Epithelial cell of esophagus (primary cell): ENCODE measurements at regions not wholly inside any gene's neighbourhood (a gene's known extent, or its start where the extent isn't known, plus 50 kb on each side); places are given as distances from the start of the nearest gene placed in this dataset.
A peak's percentile ranks its signal among the peaks of the same experiment; 100 is the strongest.
"Not testable (repeated sequence)": the region's sequence is repeated elsewhere in the genome, so short reads cannot be mapped to it uniquely, and the experiment has no call there.

ENCODE experiments used
- DNase-seq: peaks from one replicate; pipeline ENCODE4 v3.0.0; 2010; ENCODE audit warnings: low read depth
- H3K4me3 ChIP-seq: 2 replicates; pipeline ENCODE4 v1.5.1; 2011; ENCODE audit warnings: mild to moderate bottlenecking, low read length, control low read depth
- TF ChIP-seq, protein P1 (sequence below): IDR thresholded peaks from 2 replicates; pipeline ENCODE4 v1.5.1; 2011; ENCODE audit warnings: low read depth, mild to moderate bottlenecking, low read length, control low read depth, inconsistent platforms; ENCODE audit not compliant: insufficient read depth; ENCODE audit errors: missing control alignments

DNA sequence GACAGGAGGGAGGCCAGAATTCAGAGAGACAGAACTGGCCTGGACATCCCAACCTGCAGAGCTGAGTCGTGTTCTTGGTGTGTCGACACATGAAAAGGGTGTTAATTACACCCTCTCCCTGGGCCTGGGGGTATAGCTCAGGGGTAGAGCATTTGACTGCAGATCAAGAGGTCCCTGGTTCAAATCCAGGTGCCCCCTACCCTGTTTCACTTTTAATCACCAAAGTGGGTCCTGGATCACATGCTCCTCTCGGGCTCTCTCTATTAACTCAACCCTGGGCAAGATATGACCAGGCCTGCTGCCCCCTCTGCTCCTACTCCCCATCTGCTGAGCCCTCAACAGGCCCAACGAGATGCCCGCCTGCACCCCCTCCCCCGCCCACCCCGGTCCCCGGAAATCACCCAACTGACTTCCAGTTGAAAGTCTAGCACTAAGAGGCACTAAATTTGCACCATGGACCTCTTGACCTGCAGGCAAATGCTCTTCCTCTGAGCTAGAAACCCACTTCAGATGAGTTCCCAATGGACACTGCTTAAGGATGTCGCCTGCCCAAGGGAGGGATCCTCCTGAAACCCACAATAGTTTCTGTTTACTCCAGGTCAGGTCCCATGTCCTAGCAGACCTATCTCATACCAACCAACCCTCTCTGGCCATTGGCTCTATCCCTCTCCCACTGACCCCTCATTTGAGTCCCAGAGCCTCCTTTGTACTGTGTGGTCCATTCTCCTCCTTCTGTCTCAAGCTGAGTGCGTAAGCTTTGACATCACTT lies 137.6 kb downstream of the ZNF467 start:
- H3K4me3 ChIP-seq = no peak overlapping the region
- TF ChIP-seq, protein P1, sequence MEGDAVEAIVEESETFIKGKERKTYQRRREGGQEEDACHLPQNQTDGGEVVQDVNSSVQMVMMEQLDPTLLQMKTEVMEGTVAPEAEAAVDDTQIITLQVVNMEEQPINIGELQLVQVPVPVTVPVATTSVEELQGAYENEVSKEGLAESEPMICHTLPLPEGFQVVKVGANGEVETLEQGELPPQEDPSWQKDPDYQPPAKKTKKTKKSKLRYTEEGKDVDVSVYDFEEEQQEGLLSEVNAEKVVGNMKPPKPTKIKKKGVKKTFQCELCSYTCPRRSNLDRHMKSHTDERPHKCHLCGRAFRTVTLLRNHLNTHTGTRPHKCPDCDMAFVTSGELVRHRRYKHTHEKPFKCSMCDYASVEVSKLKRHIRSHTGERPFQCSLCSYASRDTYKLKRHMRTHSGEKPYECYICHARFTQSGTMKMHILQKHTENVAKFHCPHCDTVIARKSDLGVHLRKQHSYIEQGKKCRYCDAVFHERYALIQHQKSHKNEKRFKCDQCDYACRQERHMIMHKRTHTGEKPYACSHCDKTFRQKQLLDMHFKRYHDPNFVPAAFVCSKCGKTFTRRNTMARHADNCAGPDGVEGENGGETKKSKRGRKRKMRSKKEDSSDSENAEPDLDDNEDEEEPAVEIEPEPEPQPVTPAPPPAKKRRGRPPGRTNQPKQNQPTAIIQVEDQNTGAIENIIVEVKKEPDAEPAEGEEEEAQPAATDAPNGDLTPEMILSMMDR = no peak
- DNase-seq = peak; percentile 37

DNA sequence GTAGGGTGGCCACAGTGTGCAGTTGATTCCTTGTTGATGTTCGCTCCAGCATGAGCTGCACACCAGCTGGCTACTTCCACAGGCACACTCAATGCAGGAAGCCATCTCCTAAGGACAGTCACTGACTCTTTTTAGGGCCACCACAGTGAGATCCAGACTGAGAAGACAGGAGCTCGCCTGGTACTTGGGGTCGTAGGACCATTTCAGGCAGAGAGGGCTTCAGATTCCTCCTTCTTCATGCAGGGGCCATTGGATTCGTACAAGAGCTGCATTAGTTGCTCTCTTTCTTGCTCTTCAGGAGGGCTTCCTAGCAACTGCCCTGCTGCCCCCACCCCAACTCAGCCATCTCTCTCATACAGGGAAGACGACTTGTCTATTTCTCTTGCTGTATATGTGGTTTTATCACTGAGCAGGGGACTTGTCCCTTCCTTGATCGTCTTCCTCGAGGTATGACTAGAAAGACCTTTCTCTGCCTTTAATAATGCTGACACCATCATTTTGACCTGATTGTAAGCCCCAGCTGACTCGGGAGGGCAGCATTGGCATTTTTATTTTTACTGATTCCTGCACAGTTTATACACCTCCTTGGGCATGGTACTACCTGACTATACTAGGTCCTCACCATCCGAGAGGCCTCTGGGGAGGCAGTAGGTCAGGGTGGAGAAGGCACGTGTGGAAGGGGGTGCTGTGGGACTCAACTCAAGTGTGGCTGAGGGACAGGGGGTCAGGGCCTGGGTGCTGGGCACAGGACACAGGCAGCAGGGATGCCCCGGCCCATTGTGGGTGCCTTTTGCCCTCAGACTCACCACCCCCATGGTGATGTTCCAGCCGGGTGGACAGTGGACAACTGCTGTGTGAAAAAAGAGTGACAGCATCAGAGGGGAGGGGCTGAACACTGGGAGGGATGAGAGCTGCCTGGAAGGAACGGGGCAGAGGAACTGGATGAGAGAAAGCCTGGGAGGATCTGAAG lies 136.7 kb upstream of the ZNF746 start:
- no peak overlapping the region for H3K4me3 ChIP-seq
- no peak for DNase-seq
- TF ChIP-seq, protein P1 = no peak

DNA sequence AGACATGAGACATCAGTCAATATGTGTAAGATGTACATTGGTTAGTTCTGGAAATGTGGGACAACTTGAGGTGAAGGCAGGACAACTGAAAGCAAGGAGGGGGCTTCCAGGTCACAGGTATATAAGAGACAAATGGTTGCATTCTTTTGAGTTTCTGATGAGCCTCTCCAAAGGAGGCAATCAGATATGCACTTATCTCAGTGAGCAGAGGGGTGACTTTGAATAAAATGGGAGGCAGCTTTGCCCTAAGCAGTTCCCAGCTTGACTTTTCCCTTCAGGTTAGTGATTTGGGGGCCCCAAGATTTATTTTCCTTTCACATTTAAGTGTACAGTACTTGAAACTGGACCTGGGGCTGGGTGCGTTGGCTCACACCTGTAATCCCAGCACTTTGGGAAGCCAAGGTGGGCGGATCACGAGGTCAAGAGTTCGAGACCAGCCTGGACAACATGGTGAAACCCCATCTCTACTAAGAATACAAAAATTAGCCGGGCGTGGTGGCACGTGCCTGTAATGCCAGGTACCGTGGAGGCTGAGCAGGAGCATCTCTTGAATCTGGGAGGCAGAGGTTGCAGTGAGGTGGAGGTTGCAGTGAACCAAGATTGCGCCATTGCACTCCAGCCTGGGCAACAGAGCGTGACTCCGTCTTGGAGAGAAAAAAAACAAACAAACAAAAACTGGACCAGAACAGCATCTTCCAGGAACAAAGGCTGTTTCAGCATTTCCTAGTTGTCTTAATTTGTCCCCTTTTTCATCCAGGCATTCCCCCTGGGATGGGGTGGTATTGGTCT lies 130.9 kb upstream of the ZNF746 start:
- not testable (repeated sequence) for H3K4me3 ChIP-seq, DNase-seq

DNA sequence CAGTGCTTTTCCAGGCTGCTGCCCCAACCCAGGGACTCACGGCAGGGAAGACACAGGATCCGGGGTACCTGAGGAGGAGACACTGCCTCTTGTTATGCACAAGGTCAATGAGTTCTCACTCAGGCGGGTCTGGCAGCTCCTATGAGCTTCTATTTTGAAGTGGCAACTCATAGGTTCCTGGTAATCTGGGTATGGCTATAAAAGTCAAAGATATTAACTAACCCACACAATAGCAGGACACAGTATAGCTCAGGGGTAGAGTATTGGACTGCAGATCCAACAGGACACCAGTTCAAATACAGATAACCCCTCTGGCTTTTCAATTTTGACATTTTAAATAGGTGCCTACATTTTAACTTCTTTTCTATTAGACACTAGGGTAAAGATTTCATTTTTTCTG lies 130.3 kb upstream of the ZNF746 start:
- DNase-seq = no peak
- TF ChIP-seq, protein P1 = no peak
- no peak overlapping the region for H3K4me3 ChIP-seq

DNA sequence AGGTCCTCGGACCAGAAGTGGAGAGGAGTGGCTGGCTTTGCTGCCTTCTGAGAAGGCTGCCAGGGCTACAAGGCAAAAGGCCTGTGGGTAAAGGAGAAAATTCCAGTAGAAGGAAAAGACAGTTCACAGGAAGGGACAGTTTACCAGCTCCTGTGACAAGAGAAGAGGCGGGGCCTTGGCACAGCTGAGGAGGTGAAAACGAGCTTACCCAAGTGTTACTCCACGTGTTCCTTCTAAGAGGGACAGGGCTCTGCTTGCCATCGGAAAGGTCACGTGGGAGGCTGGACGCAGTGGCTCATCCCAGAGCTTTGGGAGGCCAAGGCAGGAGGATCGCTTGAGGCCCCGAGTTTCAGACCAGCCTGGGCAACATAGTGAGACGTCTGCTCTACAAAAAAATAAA lies 129.4 kb upstream of the ZNF746 start:
- TF ChIP-seq, protein P1 = no peak
- DNase-seq = no peak
- H3K4me3 ChIP-seq = no peak overlapping the region

DNA sequence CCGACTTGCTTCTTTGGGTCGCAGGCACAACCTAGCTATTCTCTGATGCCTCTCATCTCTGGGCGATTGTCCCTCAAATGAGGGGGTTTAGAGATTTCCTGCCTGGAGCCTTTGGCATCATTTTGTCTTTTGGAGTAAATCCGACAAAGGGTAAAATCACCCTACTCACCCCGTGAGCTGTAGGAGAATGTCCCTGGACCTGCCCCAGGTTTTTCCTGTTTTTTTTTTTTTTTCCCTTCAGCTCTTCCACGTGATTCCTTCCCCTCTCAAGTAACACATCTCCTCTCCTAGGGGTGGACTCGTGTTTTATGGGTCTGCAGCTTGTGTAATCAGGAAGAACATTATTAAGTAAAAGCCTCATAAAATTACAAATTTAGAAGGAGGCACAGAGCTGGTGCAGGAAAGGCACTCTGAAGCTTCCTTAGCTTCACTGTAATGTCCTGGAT lies 128.4 kb upstream of the ZNF746 start:
- no peak for DNase-seq
- TF ChIP-seq, protein P1 = no peak
- H3K4me3 ChIP-seq = peak overlapping the region; percentile 2
